ENCODE measurements at regions not wholly inside any gene's neighbourhood (a gene's known extent, or its start where the extent isn't known, plus 50 kb on each side); places are given as distances from the start of the nearest gene placed in this dataset.
"Not testable (repeated sequence)": the region's sequence is repeated elsewhere in the genome, so short reads cannot be mapped to it uniquely, and the experiment has no call there.

DNA sequence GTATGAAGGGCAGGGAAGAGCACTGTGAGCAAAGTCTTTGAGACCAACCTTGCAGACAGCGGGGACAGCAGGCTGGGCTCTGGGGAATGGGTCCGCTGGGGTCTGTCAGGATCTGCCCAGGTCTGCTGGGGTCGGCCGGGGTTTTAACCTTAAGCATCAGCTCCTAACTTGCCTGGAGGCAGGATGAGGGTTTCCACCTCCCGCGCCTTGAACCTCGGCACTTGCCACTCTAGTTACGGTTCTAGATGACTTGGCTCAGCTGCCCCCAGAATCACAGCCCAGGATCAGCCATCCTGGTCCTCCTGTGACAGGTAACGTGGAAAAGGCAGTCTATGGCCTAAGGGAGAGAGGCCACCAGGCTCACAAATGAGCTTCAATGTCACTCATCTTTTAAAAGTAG, 50.4 kb upstream of the CACUL1 start:
- no peaks in the 10 kb centered on the region for H3K9me3 Mint-ChIP-seq
- H3K36me3 Mint-ChIP-seq (ENCODE audit: insufficient read depth): peaks cover 2% of the 10 kb centered on the region
- H3K4me3 Mint-ChIP-seq: no peak overlapping the region
- ATAC-seq (replicated peaks; ENCODE audit: extremely low read depth, poor library complexity, severe bottlenecking) (no peak), DNase-seq (ENCODE audit: low spot score in 2 of 2) (no peak)
- no peaks in the 10 kb centered on the region for H3K4me1 Mint-ChIP-seq
- peaks cover 45% of the 10 kb centered on the region for H3K27me3 Mint-ChIP-seq
- no peak overlapping the region for H3K27ac Mint-ChIP-seq (ENCODE audit: low read depth)

DNA sequence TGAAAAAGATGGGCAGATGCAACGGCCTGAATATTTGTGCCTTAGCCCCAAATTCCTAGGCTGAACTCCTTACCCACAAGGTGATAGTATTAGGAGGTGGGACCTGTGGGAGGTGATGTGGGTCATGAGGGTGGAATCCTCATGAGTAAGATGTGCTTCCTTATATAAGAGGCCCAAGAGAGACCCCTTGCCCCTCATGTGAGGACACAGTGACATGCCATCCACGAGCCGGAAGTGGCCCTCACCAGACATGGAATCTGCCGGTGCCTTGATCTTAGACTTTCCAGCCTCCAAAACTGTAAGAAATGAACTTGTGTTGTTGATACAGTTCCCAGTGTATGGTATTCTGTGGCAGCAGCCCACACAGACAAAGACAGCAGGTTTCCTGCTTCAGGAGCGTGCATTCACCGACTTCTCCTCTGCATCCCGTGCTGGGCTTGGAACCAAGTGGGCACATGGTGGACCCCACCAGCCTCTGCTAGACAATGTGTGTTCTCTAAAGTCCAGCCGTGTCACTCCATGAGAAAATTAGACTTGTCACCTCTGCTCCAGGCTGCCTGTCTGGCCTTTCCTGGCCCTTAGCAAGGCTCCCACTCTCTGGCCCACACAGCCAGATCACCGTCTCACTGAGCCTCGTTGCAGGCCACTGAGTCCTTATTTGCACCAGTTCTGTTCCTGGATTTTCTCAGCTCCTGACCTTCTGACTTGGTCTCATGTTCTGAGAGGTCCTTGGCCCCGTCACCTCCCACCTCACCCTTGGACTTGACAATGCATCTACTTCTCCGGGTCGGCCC, 52.9 kb upstream of the CACUL1 start:
- Mint-ChIP-seq H3K27ac (ENCODE audit: low read depth) (no peak overlapping the region), H3K9me3 (no peaks in the 10 kb centered on the region), H3K4me1 (no peaks in the 10 kb centered on the region), H3K4me3 (no peak overlapping the region), H3K36me3 (ENCODE audit: insufficient read depth) (no peaks in the 10 kb centered on the region), H3K27me3 (peaks cover 40% of the 10 kb centered on the region)
- no peak for ATAC-seq (replicated peaks; ENCODE audit: extremely low read depth, poor library complexity, severe bottlenecking)
- no peak for DNase-seq (ENCODE audit: low spot score in 2 of 2)

DNA sequence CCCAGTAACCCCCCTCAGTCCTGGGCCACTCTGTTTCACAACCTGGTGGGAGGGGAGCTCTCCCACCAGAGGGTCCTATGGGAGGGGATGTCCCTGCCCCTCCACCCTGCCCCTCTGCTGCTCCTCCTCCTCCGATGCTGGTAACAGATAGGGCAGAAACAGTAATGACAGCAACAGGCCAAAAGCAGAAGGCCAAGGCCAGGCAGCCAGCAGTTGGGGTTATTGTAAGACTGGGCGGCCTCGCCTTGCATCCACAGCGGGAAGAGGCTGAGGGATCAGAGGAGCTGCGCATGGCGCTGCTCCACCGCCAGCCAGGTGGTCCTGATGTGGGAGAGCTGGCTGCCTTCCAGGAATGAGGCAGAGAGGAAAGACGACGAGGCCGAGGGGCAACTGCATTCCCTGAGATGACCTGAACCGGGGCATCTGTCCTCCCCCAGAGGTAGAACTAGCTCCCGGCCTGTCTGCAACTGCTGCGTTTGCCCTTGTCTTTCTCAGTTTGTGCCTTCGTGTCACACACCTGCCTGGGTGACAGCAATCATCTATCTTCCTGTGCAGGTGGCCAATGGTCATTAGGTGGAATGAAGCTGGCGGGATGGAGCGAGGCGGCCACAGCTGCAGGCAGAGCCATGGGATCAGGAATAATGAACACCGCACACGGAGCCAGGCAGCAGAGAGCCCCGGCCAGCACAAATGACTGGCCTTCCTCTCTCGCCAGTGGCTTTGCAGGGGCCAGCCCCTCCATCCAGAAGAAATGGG, 54.0 kb upstream of the CACUL1 start:
- DNase-seq (ENCODE audit: low spot score in 2 of 2) (no peak), ATAC-seq (replicated peaks; ENCODE audit: extremely low read depth, poor library complexity, severe bottlenecking) (no peak)
- H3K36me3 Mint-ChIP-seq (ENCODE audit: insufficient read depth): no peaks in the 10 kb centered on the region
- H3K27me3 Mint-ChIP-seq: peaks cover 51% of the 10 kb centered on the region
- H3K4me1 Mint-ChIP-seq: no peaks in the 10 kb centered on the region
- H3K27ac Mint-ChIP-seq (ENCODE audit: low read depth): no peak overlapping the region
- no peak overlapping the region for H3K4me3 Mint-ChIP-seq
- H3K9me3 Mint-ChIP-seq: no peaks in the 10 kb centered on the region

DNA sequence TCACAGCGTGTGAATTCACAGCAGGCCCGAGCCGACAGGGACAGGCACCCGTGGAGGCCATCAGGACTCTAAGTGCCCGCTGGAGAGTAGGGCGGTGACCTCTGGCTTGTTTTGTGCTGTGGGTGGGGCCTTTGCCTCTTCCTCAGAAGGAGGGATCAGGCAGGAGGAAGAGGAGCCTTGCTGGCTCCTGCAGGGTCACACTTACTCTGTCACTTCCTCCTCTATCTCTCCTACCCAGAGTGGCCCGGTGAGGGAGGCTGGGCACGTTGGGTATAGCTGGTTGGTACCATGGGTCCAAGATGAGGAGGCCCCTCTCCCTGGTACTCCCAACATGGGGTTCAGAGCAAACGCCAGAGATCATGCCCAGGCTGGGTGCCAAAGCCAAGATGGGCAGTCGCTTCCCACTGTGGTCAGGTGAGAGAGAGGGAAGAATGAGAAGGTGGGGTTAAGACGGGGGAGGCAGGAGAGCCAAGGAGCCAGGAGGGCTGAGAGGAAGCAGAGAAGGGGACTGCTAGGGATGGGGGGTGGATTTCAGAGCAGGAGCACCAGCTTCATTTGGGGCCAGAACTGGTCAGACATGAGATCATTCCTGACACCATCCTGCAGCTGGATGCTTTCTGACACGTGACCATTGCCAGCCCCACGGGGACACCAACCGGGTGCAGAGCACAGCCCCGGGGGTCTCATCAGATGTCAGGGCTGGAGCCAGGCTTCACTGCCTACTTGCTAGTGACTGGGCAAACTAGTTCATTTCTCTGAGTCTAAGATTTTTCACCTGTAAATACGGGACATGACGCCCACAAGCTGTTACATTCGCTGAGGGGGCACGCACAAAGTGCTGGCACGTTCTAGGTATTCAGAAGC, 54.8 kb upstream of the CACUL1 start:
- peaks cover 52% of the 10 kb centered on the region for H3K27me3 Mint-ChIP-seq
- H3K9me3 Mint-ChIP-seq: no peaks in the 10 kb centered on the region
- H3K36me3 Mint-ChIP-seq (ENCODE audit: insufficient read depth): no peaks in the 10 kb centered on the region
- no peak for DNase-seq (ENCODE audit: low spot score in 2 of 2)
- no peak overlapping the region for H3K4me3 Mint-ChIP-seq
- no peak for ATAC-seq (replicated peaks; ENCODE audit: extremely low read depth, poor library complexity, severe bottlenecking)
- H3K4me1 Mint-ChIP-seq: no peaks in the 10 kb centered on the region
- H3K27ac Mint-ChIP-seq (ENCODE audit: low read depth): no peak overlapping the region

DNA sequence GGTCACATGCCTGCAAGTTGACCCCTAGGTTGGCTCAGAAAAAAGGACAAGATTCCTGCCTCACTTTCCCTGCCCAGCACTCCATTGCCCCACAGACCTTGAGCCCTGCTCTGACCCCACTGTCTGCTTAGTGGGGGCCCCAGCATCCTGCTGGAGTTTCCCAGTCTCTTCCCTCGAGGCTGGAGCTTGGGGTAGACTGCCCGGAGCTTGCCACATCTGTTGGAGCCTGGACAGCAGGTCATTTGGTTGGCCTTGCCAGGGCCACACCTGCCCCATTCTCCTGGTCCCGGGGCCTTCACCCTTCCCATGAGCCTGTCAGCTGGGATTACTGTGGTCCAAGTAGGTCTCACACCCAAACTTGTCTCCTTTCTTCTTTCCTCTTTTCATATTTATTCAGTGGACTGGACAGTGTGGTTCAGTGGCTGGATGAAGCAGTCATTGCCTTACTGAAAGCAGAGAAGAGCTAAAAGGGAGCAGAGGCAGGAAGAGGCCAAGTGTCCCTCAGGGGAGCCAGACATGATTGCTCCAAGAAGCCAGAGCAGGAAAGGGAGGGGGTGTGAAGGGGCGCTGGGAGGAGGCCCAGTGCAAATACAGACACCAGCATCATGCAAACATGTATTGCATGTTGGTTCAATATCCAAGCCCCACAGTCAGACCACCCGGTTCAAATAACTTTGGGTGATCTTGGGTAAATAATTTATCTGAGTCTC, 56.2 kb upstream of the CACUL1 start:
- Mint-ChIP-seq H3K4me3 (no peak overlapping the region), H3K27me3 (peaks cover 50% of the 10 kb centered on the region), H3K9me3 (no peaks in the 10 kb centered on the region), H3K27ac (ENCODE audit: low read depth) (no peak overlapping the region), H3K4me1 (no peaks in the 10 kb centered on the region), H3K36me3 (ENCODE audit: insufficient read depth) (no peaks in the 10 kb centered on the region)
- no peak for DNase-seq (ENCODE audit: low spot score in 2 of 2)
- ATAC-seq (replicated peaks; ENCODE audit: extremely low read depth, poor library complexity, severe bottlenecking): no peak

DNA sequence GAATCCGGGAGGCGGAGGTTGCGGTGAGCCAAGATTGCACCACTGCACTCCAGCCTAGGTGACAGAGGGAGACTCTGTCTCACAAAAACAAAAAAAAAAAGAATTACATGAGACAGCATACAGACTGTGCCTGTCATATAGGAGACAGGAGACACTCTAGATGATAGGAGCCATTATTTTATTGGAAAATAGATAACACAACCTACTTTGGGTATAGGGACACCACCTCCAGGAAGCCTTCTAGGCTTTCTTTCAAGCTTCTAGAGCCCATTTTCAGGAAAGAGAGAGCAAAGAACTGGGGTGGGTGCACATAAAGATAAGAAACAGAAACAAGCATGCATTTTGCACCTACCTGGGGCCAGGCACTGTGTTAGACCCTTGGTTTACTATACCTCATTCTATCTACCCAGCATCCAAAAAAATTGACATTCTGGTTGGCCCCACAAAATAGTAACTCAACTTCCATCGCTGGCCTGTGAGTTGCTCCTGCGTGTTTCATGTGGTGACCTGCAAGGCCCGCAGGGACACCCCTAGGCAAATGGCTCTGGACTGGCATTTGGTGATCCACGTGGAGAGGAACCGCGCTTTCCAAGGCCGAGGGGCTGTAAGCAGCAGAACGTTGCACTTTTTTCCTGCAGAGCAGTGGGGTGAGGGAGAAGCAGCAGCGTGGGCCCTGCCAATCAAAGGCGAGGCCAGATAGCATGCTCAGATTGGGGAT, 57.1 kb upstream of the CACUL1 start:
- Mint-ChIP-seq H3K27me3 (peaks cover 51% of the 10 kb centered on the region), H3K36me3 (ENCODE audit: insufficient read depth) (no peaks in the 10 kb centered on the region), H3K9me3 (no peaks in the 10 kb centered on the region), H3K27ac (ENCODE audit: low read depth) (no peak overlapping the region), H3K4me1 (no peaks in the 10 kb centered on the region), H3K4me3 (no peak overlapping the region)
- ATAC-seq (replicated peaks; ENCODE audit: extremely low read depth, poor library complexity, severe bottlenecking): no peak
- no peak for DNase-seq (ENCODE audit: low spot score in 2 of 2)

DNA sequence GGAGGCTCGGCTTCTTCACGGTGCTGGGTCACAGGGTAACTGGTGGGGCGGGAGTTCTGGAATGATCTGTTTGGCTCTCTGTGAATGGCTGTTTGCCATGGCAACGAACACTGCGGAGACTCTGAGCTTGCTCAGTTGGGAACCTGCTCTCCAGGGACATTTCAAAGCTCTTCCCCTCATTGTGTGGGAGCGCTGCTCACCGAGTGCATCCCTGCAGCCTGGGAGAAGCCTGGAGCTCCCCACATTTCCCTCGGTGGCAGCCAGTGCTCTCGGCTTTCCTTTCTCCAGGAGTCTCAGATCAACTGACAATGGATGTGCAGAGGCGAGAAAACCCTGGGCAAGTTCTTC, 57.6 kb upstream of the CACUL1 start:
- Mint-ChIP-seq H3K4me1 (no peaks in the 10 kb centered on the region), H3K27me3 (peaks cover 56% of the 10 kb centered on the region), H3K27ac (ENCODE audit: low read depth) (no peak overlapping the region), H3K9me3 (no peaks in the 10 kb centered on the region), H3K36me3 (ENCODE audit: insufficient read depth) (no peaks in the 10 kb centered on the region), H3K4me3 (no peak overlapping the region)
- no peak for DNase-seq (ENCODE audit: low spot score in 2 of 2)
- no peak for ATAC-seq (replicated peaks; ENCODE audit: extremely low read depth, poor library complexity, severe bottlenecking)

DNA sequence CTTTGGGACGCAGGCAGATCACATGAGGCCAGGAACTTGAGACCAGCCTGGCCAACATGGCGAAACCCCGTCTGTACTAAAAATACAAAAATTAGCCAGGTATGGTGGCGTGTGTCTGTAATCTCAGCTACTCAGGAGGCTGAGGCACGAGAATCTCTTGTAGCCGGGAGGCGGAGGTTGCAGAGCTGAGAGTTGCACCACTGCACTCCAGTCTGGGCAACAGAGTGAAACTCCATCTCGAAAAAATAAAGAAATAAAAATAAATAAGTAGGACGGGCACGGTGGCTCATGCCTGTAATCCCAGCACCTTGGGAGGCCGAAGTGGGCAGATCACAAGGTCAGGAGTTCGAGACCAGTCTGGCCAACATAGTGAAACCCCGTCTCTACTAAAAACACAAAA, 58.2 kb upstream of the CACUL1 start:
- H3K4me3 Mint-ChIP-seq; ATAC-seq (replicated peaks; ENCODE audit: extremely low read depth, poor library complexity, severe bottlenecking); DNase-seq (ENCODE audit: low spot score in 2 of 2); H3K36me3 Mint-ChIP-seq (ENCODE audit: insufficient read depth); H3K9me3 Mint-ChIP-seq; H3K27ac Mint-ChIP-seq (ENCODE audit: low read depth); H3K4me1 Mint-ChIP-seq: not testable (repeated sequence)
- H3K27me3 Mint-ChIP-seq: peaks cover 62% of the 10 kb centered on the region

DNA sequence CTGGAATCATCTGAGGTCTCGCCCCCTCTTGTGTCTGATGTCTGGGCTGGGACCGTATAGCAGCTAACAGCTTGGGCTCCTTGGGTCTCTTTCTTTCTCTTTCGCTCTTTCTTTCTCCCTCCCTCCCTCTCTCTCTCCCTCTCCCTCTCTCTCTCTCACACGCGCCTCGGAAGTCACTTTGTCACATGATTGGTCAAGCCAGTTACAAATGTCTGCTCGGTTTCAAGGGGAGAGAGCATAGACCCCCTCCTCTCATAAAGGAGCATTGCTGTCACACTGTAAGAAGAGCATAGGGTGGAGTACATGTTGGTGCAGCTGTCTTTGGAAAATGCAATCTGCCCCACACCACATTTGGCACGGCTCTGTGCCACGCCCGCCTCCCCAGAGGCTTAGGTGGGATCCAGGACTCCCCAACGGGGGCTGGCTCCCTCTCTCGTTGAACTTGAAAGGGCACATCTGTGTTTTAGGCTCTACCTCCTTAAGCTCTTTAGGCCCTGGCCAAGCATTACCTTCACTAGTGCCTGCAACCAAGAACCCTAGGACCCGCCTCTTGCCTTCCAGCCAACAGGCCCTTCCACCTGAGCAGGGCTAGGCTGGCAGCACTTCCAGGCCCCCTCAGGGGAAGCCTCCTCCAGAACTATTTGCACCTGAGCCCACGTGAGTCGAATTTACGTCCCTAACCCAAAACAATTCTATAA, 61.9 kb upstream of the CACUL1 start:
- Mint-ChIP-seq H3K9me3 (no peaks in the 10 kb centered on the region), H3K36me3 (ENCODE audit: insufficient read depth) (no peaks in the 10 kb centered on the region), H3K4me1 (no peaks in the 10 kb centered on the region), H3K27ac (ENCODE audit: low read depth) (no peak overlapping the region), H3K27me3 (peaks cover 44% of the 10 kb centered on the region), H3K4me3 (no peak overlapping the region)
- ATAC-seq (replicated peaks; ENCODE audit: extremely low read depth, poor library complexity, severe bottlenecking) (no peak), DNase-seq (ENCODE audit: low spot score in 2 of 2) (no peak)

DNA sequence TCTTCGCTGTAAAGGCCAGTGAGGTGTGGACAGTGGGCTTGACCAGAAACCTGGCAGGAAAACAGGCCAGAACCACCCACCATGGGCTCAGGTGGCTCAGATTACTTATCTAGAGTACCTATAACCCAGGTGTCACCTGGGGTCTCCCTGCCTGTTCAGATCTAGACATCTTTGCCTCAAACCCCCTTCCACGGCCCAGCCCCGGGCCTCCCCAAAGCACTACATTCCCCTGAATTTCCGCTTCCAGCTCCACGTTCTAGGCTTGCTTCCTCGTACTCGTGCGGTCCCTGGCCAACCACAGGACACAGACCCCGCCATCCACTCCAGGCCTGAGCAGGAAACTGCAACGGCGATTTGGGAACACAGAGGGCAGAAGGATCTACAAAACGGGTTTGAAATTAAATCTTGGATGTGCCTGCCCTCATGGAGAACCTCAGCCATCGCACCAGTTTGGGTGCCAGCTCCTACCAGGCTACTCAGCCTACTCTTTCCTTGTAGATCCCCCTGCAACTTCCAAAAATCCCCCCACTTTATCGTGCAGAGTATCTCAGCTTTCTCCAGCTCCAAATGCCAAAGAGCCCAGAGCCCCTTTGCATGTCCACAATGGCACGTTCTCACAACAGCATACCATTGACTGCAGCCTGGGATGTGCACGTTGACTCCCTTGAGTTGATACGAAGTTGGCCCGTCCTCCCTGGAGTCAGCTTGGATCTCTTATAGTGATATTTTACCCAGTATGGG, 62.7 kb upstream of the CACUL1 start:
- no peak overlapping the region for H3K27ac Mint-ChIP-seq (ENCODE audit: low read depth)
- ATAC-seq (replicated peaks; ENCODE audit: extremely low read depth, poor library complexity, severe bottlenecking) (no peak), DNase-seq (ENCODE audit: low spot score in 2 of 2) (no peak)
- H3K4me1 Mint-ChIP-seq: no peaks in the 10 kb centered on the region
- H3K27me3 Mint-ChIP-seq: peaks cover 38% of the 10 kb centered on the region
- no peak overlapping the region for H3K4me3 Mint-ChIP-seq
- H3K9me3 Mint-ChIP-seq: no peaks in the 10 kb centered on the region
- H3K36me3 Mint-ChIP-seq (ENCODE audit: insufficient read depth): no peaks in the 10 kb centered on the region

DNA sequence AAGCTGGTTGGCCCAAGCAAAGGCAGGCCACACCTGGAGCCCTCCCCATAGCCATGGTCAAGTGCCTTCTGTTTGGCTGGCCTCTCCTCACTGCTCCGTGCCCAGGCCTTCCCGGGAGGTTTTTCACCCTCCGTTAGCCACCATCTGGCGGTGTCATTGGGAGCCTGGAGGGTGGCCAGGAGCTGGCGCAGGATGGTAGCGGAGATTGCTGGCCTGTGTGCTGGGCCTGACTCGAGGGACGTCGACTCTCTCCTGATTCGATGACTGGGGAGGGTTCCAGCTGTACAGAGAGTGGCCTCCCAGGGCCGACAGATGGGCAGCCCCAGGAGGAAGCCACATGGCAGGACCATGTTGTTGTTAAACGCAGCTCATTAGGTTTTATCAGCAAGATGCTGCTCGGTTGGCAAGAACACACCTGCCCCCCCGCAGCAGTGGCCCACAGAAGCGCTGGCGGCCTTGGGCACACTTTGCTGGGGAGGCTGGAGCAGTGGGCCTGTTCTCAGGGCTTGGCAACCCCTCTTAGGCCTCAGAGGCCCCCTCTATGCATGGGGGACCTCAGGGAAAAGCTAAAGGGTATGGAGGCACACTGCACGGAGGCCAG, 64.0 kb upstream of the CACUL1 start:
- no peaks in the 10 kb centered on the region for H3K4me1 Mint-ChIP-seq
- H3K4me3 Mint-ChIP-seq: no peak overlapping the region
- no peaks in the 10 kb centered on the region for H3K36me3 Mint-ChIP-seq (ENCODE audit: insufficient read depth)
- ATAC-seq (replicated peaks; ENCODE audit: extremely low read depth, poor library complexity, severe bottlenecking) (no peak), DNase-seq (ENCODE audit: low spot score in 2 of 2) (no peak)
- H3K9me3 Mint-ChIP-seq: no peaks in the 10 kb centered on the region
- no peak overlapping the region for H3K27ac Mint-ChIP-seq (ENCODE audit: low read depth)
- peaks cover 25% of the 10 kb centered on the region for H3K27me3 Mint-ChIP-seq

Measured in central memory CD8-positive, alpha-beta T cell (primary cell).